GM21381 (cell line): ENCODE measurements at regions not wholly inside any gene's neighbourhood (a gene's known extent, or its start where the extent isn't known, plus 50 kb on each side); places are given as distances from the start of the nearest gene placed in this dataset.
"Not testable (repeated sequence)": the region's sequence is repeated elsewhere in the genome, so short reads cannot be mapped to it uniquely, and the experiment has no call there.

Source experiments
- ATAC-seq: cut with Tn5 transposase; IDR thresholded peaks from one replicate; pipeline ENCODE4 v1.9.1; 2021; ENCODE audit warnings: mild to moderate bottlenecking, moderate library complexity; ENCODE audit not compliant: unreplicated experiment

DNA sequence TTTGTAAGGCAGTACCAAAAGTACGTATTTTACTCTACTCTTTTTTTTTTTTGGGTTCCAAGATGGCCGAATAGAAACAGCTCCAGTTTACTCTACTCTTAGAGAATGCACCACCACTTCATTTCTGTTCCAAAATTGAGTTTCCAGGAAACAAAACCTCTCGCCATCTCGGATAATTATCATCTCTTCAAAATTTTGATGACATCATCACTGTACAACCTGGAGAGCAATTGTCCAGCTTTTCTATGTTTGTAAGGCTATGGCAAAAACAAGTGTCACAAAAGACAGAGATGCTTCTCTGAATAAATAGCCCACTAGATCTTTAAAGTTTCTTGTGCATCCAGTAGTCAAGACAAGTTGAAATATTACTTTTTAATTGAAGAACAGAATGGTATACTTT is 1631.9 kb upstream of the CDH6 start:
- ATAC-seq: no peak

GRCh38 chr5:29550523-29550922 is 1643.0 kb upstream of the CDH6 start:
- no peak for ATAC-seq

DNA sequence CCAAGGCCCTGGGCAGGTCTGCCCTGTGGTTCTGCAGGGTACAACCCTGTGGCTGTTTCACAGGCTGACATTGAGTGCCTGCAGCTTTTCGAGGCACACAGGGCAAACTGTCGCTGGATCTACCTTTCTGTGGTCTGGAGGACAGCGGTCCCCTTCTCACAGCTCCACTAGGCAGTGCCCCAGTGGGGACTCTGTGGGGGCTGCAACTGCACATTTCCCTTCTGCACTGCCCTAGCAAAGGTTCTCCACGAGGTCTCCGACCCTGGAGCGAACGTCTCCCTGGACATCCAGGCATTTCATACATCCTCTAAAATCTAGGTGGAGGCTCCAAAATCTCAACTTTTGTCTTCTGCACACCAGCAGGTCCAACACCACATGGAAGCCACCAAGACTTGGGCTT is 1645.2 kb upstream of the CDH6 start:
- ATAC-seq: no peak

DNA sequence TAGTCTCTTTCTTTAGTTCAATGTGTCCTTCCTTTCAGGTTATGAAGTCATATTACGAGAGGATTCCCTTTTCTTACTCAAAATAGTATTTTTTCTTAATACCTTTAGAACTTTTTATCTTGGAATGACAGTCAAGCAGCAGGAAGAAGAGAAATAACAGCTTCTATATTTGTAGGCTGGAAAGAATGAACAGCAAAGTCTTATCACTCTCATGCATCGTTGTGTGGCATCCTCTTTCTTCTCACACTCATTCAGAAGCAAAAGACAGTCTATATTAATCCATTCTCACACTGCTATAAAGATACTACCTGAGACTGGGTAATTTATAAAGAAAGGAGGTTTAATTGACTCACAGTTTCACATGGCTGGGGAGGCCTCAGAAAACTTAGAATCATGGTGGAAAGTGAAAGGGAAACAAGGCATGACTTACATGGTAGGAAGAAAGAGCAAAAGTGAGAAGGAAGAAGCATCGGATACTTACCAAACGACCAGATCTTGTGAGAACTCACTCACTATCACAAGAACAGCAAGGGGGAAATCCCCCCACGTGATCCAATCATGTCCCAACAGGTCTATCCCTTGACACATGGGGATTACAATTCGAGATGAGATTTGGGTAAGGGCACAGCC is 1646.1 kb upstream of the CDH6 start:
- no peak for ATAC-seq

GRCh38 chr5:29543501-29543900 is 1650.0 kb upstream of the CDH6 start:
- ATAC-seq: no peak

DNA sequence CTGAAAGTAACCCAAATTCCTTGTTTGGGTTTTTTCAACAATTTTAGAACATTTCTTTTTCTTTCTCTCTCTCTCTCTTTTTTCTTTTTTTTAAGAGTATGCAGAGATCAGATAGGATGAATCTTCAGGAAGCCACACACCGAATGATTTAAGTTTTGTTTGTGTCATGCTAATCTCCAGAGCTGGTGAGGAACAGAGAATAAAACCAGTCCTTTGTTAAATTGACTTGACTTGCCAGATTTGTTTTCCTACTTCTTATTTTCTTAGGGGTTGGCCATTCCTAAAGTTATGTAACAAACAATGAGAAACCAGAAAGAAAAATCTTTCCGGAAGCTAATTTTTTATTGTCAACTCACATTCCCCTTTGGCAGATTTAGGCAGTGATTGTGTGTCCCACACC is 1669.3 kb upstream of the CDH6 start:
- no peak for ATAC-seq

DNA sequence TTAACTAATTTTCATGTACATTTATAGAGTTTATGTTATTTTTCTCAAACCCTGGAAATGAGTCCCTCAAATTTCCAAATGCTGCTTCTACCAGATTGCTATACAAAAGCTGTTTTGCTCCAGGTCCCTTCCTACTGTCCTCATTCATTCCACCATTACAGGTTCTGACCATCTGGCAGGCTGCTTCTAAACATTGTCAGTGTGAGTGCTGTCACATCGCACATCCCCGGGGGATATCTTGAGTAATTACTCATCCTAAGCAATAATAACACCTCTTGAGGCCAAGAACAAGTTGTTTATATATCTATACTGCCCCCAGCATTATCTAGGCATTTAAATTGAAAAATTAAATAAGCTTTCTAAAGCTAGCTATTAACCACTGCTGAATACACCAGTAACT is 1675.3 kb upstream of the CDH6 start:
- ATAC-seq: no peak

GRCh38 chr5:29516224-29516623 is 1677.3 kb upstream of the CDH6 start:
- no peak for ATAC-seq

GRCh38 chr5:29508131-29508530 is 1685.4 kb upstream of the CDH6 start:
- no peak for ATAC-seq

DNA sequence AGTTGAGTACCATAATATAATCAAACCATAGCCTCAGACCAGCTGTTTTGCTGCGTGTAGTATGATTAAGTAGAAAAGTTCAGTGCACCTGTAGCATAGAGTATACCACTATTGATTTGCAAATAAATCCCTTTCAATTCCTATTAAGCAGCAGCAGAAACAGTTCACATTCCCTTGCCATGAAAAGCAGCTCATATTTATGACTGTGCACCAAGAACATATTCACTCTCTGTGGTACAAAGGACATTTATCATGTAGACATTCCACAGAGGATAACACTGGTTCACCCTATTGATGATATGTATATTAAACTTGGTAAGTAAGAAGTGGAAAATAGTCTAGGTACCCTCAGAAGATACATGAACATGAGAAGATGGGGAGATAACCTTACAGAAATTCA is 1689.1 kb upstream of the CDH6 start:
- no peak for ATAC-seq

DNA sequence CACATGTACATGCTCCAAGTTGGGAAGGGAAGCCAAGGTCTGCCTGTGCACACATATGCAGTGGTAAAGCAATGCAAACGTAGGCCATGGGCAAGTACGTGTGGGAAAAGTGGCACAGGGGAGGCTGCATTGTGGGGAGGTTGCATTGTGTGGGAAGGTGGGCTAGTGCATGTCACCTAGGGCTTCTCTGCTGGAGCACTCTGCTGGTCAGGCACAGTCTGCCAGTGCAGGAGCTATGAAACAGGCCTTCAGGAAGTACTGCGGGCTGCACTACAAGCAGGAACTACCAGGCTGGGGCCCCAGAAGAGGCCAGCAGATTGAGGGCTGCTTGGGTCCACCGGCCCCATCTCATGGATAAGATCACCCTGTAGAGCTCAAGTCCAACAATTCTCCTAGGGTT is 1694.6 kb upstream of the CDH6 start:
- ATAC-seq: no peak

- ATAC-seq: no peak
Measured at GRCh38 chr5:29498412-29498811, 1695.1 kb upstream of the CDH6 start.

GRCh38 chr5:29485333-29485732 is 1708.2 kb upstream of the CDH6 start:
- no peak for ATAC-seq

DNA sequence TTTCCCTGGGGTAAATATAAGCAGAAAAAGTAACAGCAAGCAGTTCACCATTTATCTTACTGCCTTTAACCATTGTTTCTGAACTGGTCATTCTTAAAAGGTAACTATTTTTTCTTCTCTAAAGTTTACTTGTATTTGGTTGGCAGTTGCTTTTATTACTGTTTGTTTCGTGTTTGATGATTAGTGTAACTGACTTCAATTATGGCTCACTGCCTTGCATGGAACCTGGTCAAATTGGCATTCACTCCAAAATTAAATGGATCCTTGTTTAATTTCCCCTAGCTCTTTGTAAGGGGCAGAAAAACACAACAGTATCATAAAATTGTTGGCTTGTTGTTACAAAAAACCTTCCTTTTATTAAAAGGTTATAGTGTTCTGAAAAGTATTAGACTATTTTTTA is 1723.9 kb upstream of the CDH6 start:
- no peak for ATAC-seq

- no peak for ATAC-seq
Measured at GRCh38 chr5:29462241-29462640, 1731.2 kb upstream of the CDH6 start.

- no peak for ATAC-seq
Measured at GRCh38 chr5:29460971-29461559, 1732.4 kb upstream of the CDH6 start.

GRCh38 chr5:29451004-29451403 is 1742.5 kb upstream of the CDH6 start:
- ATAC-seq: not testable (repeated sequence)

DNA sequence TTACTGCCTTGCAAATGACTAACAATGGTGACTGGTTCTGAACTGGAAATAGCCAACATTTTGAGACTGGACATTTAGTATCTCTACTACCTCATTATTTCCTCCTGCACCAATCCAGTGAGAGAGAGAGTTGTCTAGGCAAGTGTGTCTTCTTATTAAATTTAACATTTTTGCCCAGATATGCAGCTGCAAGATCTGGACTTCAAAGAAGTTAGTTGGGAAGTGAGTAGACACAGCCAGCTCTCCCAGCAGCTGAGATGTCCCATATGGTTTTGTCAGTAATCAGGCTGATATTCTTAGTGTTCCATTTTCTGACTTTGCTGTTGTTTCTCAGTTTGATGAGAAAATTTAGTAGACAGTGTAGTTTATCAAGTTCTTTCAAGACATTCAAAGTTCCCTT is 1778.8 kb upstream of the CDH6 start:
- ATAC-seq: no peak

- no peak for ATAC-seq
Measured at GRCh38 chr5:29412979-29413378, 1780.5 kb upstream of the CDH6 start.

DNA sequence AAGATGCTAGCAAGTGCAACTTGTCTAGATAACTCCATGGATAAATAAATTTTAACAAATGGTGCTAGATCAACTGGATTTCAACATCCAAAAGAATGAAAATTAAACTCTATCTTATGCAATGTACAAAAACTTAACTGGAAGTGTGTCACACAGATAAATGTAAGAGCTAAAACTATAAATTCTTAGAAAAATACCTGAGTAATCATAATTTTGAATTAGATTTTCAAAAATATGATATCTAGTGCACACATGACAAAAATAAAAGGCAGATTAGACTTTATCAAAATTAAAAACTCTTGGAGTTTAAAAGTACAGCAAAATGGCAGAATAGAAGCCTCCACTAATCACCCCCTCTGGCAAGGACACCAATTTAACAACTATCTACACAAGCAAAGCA is 1791.2 kb upstream of the CDH6 start:
- ATAC-seq: no peak

- no peak for ATAC-seq
Measured at GRCh38 chr5:29389993-29390392, 1803.5 kb upstream of the CDH6 start.

- no peak for ATAC-seq
Measured at GRCh38 chr5:29387384-29387783, 1806.1 kb upstream of the CDH6 start.

- no peak for ATAC-seq
Measured at GRCh38 chr5:29382780-29383179, 1810.7 kb upstream of the CDH6 start.
